ENCODE measurements at regions not wholly inside any gene's neighbourhood (a gene's known extent, or its start where the extent isn't known, plus 50 kb on each side); places are given as distances from the start of the nearest gene placed in this dataset.
"Not testable (repeated sequence)": the region's sequence is repeated elsewhere in the genome, so short reads cannot be mapped to it uniquely, and the experiment has no call there.

- H3K4ac ChIP-seq (replicated peaks; ENCODE audit: insufficient read length, low read depth, low read length); H3K27ac ChIP-seq (ENCODE audit: low read depth, low read length); H2BK120ac ChIP-seq (replicated peaks; ENCODE audit: low read depth, low read length); H3K36me3 ChIP-seq (ENCODE audit: control insufficient read depth in 2 of 4, insufficient read depth in 4 of 4, low read length in 3 of 4); H3K14ac ChIP-seq (ENCODE audit: insufficient read length); DNase-seq (ENCODE audit: low read depth in 1 of 2, low spot score in 2 of 2); H3K9ac ChIP-seq (replicated peaks in 1 of 4; ENCODE audit: extremely low read depth in 1 of 4, low read depth in 3 of 4, low read length in 3 of 4); FAIRE-seq; H4K8ac ChIP-seq (ENCODE audit: extremely low read depth, insufficient read depth, low read length); POLR2A ChIA-PET (ENCODE audit: partially characterized antibody); H2BK20ac ChIP-seq (ENCODE audit: low read length); H3K4me2 ChIP-seq (ENCODE audit: insufficient read depth in 1 of 2, low read depth in 2 of 2, low read length in 2 of 2); H3K23ac ChIP-seq (ENCODE audit: insufficient read length); H4K91ac ChIP-seq (replicated peaks; ENCODE audit: insufficient read length, low read length); H3K4me3 ChIP-seq (ENCODE audit: extremely low read depth in 1 of 4, insufficient read depth in 2 of 4, low read depth in 3 of 4, low read length in 4 of 4); H2BK12ac ChIP-seq (ENCODE audit: low read depth, low read length); H4K20me1 ChIP-seq (replicated peaks in 1 of 2; ENCODE audit: control insufficient read depth in 1 of 2, insufficient read depth in 2 of 2, low read length in 2 of 2); H2AFZ ChIP-seq (ENCODE audit: low read length); H3K27me3 ChIP-seq (replicated peaks in 1 of 4; ENCODE audit: control insufficient read depth in 3 of 4, extremely low read depth in 1 of 4, insufficient read depth in 3 of 4, low read length in 3 of 4); H3K79me2 ChIP-seq (ENCODE audit: control insufficient read depth in 1 of 2, insufficient read depth in 2 of 2, low read length in 2 of 2); CTCF ChIA-PET (ENCODE audit: partially characterized antibody); H2BK15ac ChIP-seq (ENCODE audit: low read length); H2BK5ac ChIP-seq (ENCODE audit: low read depth, low read length); H4K5ac ChIP-seq (ENCODE audit: insufficient read length, low read depth, low read length); H3K9me3 ChIP-seq (ENCODE audit: insufficient read depth in 2 of 2, low read depth in 1 of 2, low read length in 1 of 2); H3K4me1 ChIP-seq (replicated peaks in 1 of 4; ENCODE audit: control insufficient read depth in 3 of 4, insufficient read depth in 4 of 4, low read length in 3 of 4); H3K23me2 ChIP-seq (ENCODE audit: low read depth, low read length); H2AK5ac ChIP-seq (ENCODE audit: low read depth, low read length); H3K18ac ChIP-seq (ENCODE audit: extremely low read depth, low read length); H3K79me1 ChIP-seq (ENCODE audit: low read depth, low read length); H3K56ac ChIP-seq (replicated peaks; ENCODE audit: insufficient read length, low read depth, low read length): not testable (repeated sequence)
- 73% methylated on average over 3 of the region's 3 CpGs; no CpG with 5 or more reads in 1 of the 2 experiments for WGBS, 2 experiments (ENCODE audit: extremely low coverage in 1 of 2, insufficient coverage in 1 of 2, insufficient read length in 1 of 2, insufficient replicate concordance in 2 of 2, low coverage in 1 of 2, low lambda C conversion rate in 2 of 2, missing lambda C conversion rate in 1 of 2)
Measured at GRCh38 chr10:16165067-16165466, 271.7 kb upstream of the PTER start.
